RKO (cell line): ENCODE measurements at regions not wholly inside any gene's neighbourhood (a gene's known extent, or its start where the extent isn't known, plus 50 kb on each side); places are given as distances from the start of the nearest gene placed in this dataset.

ENCODE experiments used
- DNase-seq: peaks from one replicate; pipeline ENCODE4 v3.0.0-alpha.2; 2016; ENCODE audit warnings: low spot score

- DNase-seq = no peak
Measured at GRCh38 chr6:18963439-18963838, 576.3 kb downstream of the RNF144B start.

- DNase-seq = no peak
Measured at GRCh38 chr6:18973251-18973650, 586.1 kb downstream of the RNF144B start.

- no peak for DNase-seq
Measured at GRCh38 chr6:18976091-18976490, 588.9 kb downstream of the RNF144B start.

- DNase-seq = no peak
Measured at GRCh38 chr6:18976966-18977365, 589.8 kb downstream of the RNF144B start.

GRCh38 chr6:18978337-18979128 lies 591.4 kb downstream of the RNF144B start:
- peak; percentile 23 for DNase-seq

- no peak for DNase-seq
Measured at GRCh38 chr6:18985061-18985460, 597.9 kb downstream of the RNF144B start.

GRCh38 chr6:18985996-18986395 lies 598.8 kb downstream of the RNF144B start:
- DNase-seq = no peak

GRCh38 chr6:18988636-18989035 lies 601.5 kb downstream of the RNF144B start:
- DNase-seq = no peak

GRCh38 chr6:18990059-18990978 lies 603.2 kb downstream of the RNF144B start:
- DNase-seq = peak; percentile 14

GRCh38 chr6:18997375-18997826 lies 610.3 kb downstream of the RNF144B start:
- peak; percentile 67 for DNase-seq

GRCh38 chr6:19002976-19003560 lies 615.9 kb downstream of the RNF144B start:
- DNase-seq = no peak

- no peak for DNase-seq
Measured at GRCh38 chr6:19004176-19004575, 617.0 kb downstream of the RNF144B start.

GRCh38 chr6:19009769-19010168 lies 622.6 kb downstream of the RNF144B start:
- no peak for DNase-seq

GRCh38 chr6:19013026-19013705 lies 626.0 kb downstream of the RNF144B start:
- DNase-seq = no peak

GRCh38 chr6:19024737-19025136 lies 637.6 kb downstream of the RNF144B start:
- DNase-seq = peak; percentile 60

GRCh38 chr6:19028201-19028600 lies 641.1 kb downstream of the RNF144B start:
- no peak for DNase-seq

GRCh38 chr6:19032591-19033295 lies 645.6 kb downstream of the RNF144B start:
- no peak for DNase-seq

GRCh38 chr6:19033683-19034082 lies 646.5 kb downstream of the RNF144B start:
- no peak for DNase-seq

GRCh38 chr6:19034986-19035385 lies 647.8 kb downstream of the RNF144B start:
- no peak for DNase-seq

- DNase-seq = no peak
Measured at GRCh38 chr6:19035461-19036195, 648.5 kb downstream of the RNF144B start.

- DNase-seq = no peak
Measured at GRCh38 chr6:19036196-19036555, 649.0 kb downstream of the RNF144B start.
